HL-60 (cell line): ENCODE measurements at regions not wholly inside any gene's neighbourhood (a gene's known extent, or its start where the extent isn't known, plus 50 kb on each side); places are given as distances from the start of the nearest gene placed in this dataset.

Experiments used
- DNase-seq, 2 experiments: peaks; one replicate each; pipeline ENCODE4 v3.0.0-alpha.2; 2010 to 2020; ENCODE audit warnings: low read depth in 1 of 2, low spot score in 1 of 2
- H3K27ac ChIP-seq: fragments of 250-450 bp; sonication (Bioruptor Pico); replicated peaks from 2 replicates; pipeline ENCODE4 v1.5.1; 2020; ENCODE audit warnings: mild to moderate bottlenecking, moderate library complexity
- H3K27me3 ChIP-seq: fragments of 250-450 bp; sonication (Bioruptor Pico); 2 replicates; pipeline ENCODE4 v1.5.1; 2021; ENCODE audit warnings: mild to moderate bottlenecking, moderate library complexity; ENCODE audit not compliant: insufficient read depth, poor library complexity, severe bottlenecking
- H3K4me3 ChIP-seq: replicated peaks from 2 replicates; pipeline ENCODE4 v1.5.1; 2011; ENCODE audit warnings: mild to moderate bottlenecking, control low read depth, low read length; ENCODE audit not compliant: insufficient read depth
- CTCF ChIP-seq: IDR thresholded peaks from one replicate; pipeline ENCODE4 v1.5.1; 2011; ENCODE audit warnings: low read length, control low read depth, inconsistent platforms; ENCODE audit not compliant: insufficient read depth
- GABPA ChIP-seq: IDR thresholded peaks from 2 replicates; pipeline ENCODE4 v1.6.1; 2012; ENCODE audit warnings: low read depth
- POLR2AphosphoS5 ChIP-seq: IDR thresholded peaks from 2 replicates; pipeline ENCODE4 v1.6.1; 2012; ENCODE audit warnings: low read depth
- REST ChIP-seq: IDR thresholded peaks from 2 replicates; pipeline ENCODE4 v1.6.1; 2012; ENCODE audit warnings: low read depth; ENCODE audit not compliant: insufficient replicate concordance
- SPI1 ChIP-seq: IDR thresholded peaks from 2 replicates; pipeline ENCODE4 v1.6.1; 2012; ENCODE audit warnings: low read depth, mild to moderate bottlenecking, borderline replicate concordance

GRCh38 chr13:97758317-97758716 lies 195.2 kb upstream of the IPO5 start:
- no peak for TF ChIP-seq POLR2AphosphoS5
- TF ChIP-seq GABPA: no peak
- no peak for TF ChIP-seq REST
- TF ChIP-seq CTCF: no peak
- TF ChIP-seq SPI1: no peak
- peaks cover 4% of the 10 kb centered on the region for H3K27me3 ChIP-seq
- no peak overlapping the region for H3K4me3 ChIP-seq
- no peak overlapping the region for H3K27ac ChIP-seq
- DNase-seq: no peak

- no peak for DNase-seq
- Histone ChIP-seq H3K27ac (no peak overlapping the region), H3K4me3 (no peak overlapping the region), H3K27me3 (peaks cover 4% of the 10 kb centered on the region)
- TF ChIP-seq SPI1: no peak
- TF ChIP-seq CTCF: no peak
- TF ChIP-seq REST: no peak
- TF ChIP-seq POLR2AphosphoS5: no peak
- no peak for TF ChIP-seq GABPA
These were observed 191.5 kb upstream of the IPO5 start for GRCh38 chr13:97761796-97762540.

GRCh38 chr13:97766749-97767148 lies 186.7 kb upstream of the IPO5 start:
- no peak overlapping the region for H3K27ac ChIP-seq
- TF ChIP-seq CTCF (no peak), POLR2AphosphoS5 (no peak), SPI1 (no peak), REST (no peak), GABPA (no peak)
- no peak overlapping the region for H3K4me3 ChIP-seq
- peaks cover under 1% of the 10 kb centered on the region for H3K27me3 ChIP-seq
- no peak for DNase-seq
